Muscle of leg (tissue), 3 donors: ENCODE measurements at regions not wholly inside any gene's neighbourhood (a gene's known extent, or its start where the extent isn't known, plus 50 kb on each side); places are given as distances from the start of the nearest gene placed in this dataset.
A peak's percentile ranks its signal among the peaks of the same experiment; 100 is the strongest.
"Not testable (repeated sequence)": the region's sequence is repeated elsewhere in the genome, so short reads cannot be mapped to it uniquely, and the experiment has no call there.

Source experiments
- DNase-seq: peaks from one replicate; pipeline ENCODE4 v3.0.0; 2013
- H3K27ac ChIP-seq: one replicate; pipeline ENCODE4 v1.5.1; 2013; ENCODE audit warnings: mild to moderate bottlenecking, low read length, control low read depth
- H3K27me3 ChIP-seq: one replicate; pipeline ENCODE4 v1.6.1; 2013; ENCODE audit warnings: low read length; ENCODE audit not compliant: control insufficient read depth, insufficient read depth
- H3K36me3 ChIP-seq: one replicate; pipeline ENCODE4 v1.6.1; 2013; ENCODE audit warnings: low read length; ENCODE audit not compliant: control insufficient read depth, insufficient read depth
- H3K4me1 ChIP-seq: one replicate; pipeline ENCODE4 v1.6.1; 2013; ENCODE audit warnings: low read length; ENCODE audit not compliant: control insufficient read depth, insufficient read depth
- H3K4me3 ChIP-seq: one replicate; pipeline ENCODE4 v1.5.1; 2013; ENCODE audit warnings: low read length, control low read depth
- H3K9me3 ChIP-seq: replicated peaks from 2 replicates; pipeline ENCODE4 v1.6.1; 2013; ENCODE audit warnings: low read depth, low read length; ENCODE audit not compliant: control insufficient read depth
- WGBS: methylation state at CpG from one replicate; pipeline ENCODE4 v1.1.5; 2013; ENCODE audit warnings: missing lambda C conversion rate; ENCODE audit not compliant: insufficient coverage; 5-methylcytosine and 5-hydroxymethylcytosine counted together

DNA sequence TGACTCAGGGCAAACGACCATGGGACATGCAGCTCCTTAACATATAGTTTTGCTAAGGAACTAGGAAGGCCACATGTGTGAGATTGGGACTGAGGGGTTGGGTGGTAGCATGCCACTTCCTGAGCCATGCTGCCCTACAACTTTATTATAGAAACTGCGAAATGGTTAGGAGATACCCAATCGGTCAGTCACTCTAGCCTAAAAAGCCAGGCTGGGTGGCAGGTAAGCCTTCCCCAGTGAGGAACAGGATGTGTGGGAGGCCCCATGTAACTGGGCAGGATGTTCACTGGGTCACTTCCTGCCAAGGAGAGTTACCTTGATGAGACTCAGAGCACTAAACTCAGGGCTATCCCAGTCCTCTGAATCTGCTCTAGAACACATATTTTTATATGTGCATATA lies 123.5 kb downstream of the MAP3K7 start:
- Histone ChIP-seq H3K4me3 (no peak overlapping the region), H3K4me1 (no peaks in the 10 kb centered on the region), H3K27me3 (no peaks in the 10 kb centered on the region), H3K36me3 (no peaks in the 10 kb centered on the region), H3K27ac (no peak overlapping the region), H3K9me3 (no peaks in the 10 kb centered on the region)
- DNase-seq = no peak
- 86% methylated on average over 2 of the region's 3 CpGs for WGBS

DNA sequence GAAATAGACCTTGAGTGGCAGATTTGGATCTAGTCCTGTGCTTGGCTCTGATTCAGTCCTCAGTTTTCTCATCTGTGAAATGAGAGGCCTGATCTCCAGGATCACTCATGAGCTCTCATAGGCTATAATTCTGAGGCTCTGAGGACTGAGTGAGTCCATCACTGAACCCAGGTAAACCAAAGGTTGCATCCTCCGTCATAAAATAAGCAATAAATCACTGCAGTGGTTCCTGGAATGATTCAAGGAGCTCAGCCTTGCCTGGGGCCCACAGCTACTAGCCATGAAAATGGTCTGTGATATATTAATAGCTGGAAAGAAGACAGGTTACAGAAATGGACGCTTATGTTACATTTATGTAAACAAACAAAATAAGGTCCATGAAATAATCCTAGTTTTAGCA lies 124.8 kb downstream of the MAP3K7 start:
- Histone ChIP-seq H3K27me3 (no peaks in the 10 kb centered on the region), H3K36me3 (no peaks in the 10 kb centered on the region), H3K27ac (no peak overlapping the region), H3K9me3 (no peaks in the 10 kb centered on the region), H3K4me3 (no peak overlapping the region), H3K4me1 (no peaks in the 10 kb centered on the region)
- no peak for DNase-seq
- no CpG with 5 or more reads among the region's 2 CpGs for WGBS

DNA sequence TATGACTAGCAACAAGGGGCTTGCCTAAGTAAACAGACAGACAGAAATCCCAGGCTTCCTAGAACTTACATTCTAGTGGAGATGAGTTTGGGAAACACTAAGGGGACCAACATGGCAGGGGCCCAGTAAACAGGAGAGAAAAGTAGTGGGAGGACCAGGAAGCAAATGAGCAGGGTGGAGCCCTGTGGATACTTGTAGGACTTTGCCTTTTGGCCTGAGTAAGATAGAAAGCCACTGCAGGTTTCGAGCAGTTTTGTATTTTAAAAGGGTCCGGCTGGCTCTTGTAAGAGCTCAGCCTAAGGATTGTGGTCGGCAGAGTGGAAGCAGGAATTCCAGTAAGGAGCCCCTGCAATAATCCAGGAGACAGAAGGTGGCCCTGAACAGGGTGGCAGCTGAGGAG lies 125.5 kb downstream of the MAP3K7 start:
- no peak overlapping the region for H3K27ac ChIP-seq
- no peak for DNase-seq
- H3K4me3 ChIP-seq = no peak overlapping the region
- H3K27me3 ChIP-seq = no peaks in the 10 kb centered on the region
- H3K36me3 ChIP-seq = no peaks in the 10 kb centered on the region
- 86% methylated on average over 3 of the region's 3 CpGs for WGBS
- H3K4me1 ChIP-seq = no peaks in the 10 kb centered on the region
- no peaks in the 10 kb centered on the region for H3K9me3 ChIP-seq

DNA sequence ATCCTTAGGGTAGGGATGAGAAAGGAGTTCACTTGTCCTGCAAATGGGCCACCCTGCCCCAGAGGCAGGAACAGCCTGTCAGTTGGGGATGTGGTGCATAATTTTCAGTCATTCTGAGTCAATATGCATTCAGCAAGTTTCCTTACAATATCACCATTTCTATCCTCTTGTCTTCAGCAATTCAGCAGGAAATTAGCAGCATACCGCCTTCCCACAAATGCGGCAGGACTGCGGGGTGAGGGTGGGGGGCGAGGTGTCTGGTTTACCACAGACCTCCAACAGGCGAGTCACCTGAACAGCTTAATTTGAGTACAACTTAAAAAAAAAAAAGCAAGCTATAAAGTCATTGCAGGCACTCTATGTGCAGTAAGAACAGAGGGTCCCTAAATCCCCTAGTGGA lies 126.8 kb downstream of the MAP3K7 start:
- no peak for DNase-seq
- WGBS = 87% methylated on average over 3 of the region's 5 CpGs
- H3K36me3 ChIP-seq = no peaks in the 10 kb centered on the region

DNA sequence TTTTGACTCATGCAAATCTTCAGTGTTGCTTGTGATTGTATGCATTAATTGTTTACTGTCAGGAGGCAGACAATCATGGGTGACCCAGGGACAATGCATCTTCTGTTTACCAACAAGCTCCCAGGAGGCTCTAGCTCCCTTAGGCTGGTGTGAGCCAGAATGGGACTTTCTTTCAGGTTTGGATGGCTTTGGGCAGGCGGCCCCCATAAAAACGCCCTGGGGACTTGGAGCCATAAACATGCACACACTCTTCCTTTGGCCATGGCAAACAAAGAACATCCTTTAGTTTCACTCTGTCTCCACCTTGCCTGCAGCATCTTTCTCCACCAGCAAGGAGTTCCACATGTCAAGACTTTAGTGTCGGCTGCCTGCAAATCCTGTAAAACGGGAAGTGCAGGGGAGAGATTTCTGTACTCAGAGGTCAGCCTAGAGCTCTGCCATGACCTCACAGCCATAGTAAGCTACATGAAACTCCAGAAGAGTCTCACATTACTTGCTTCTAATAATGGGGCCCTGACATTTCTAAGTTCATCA lies 127.6 kb downstream of the MAP3K7 start:
- H3K9me3 ChIP-seq = no peaks in the 10 kb centered on the region
- H3K4me3 ChIP-seq = no peak overlapping the region
- H3K4me1 ChIP-seq = no peaks in the 10 kb centered on the region
- no peak overlapping the region for H3K27ac ChIP-seq
- H3K27me3 ChIP-seq = no peaks in the 10 kb centered on the region
- WGBS = 82% methylated on average over 2 of the region's 4 CpGs
- no peaks in the 10 kb centered on the region for H3K36me3 ChIP-seq
- DNase-seq = no peak

More for the DNA sequence above, 126.8 kb downstream of the MAP3K7 start:
- Histone ChIP-seq H3K4me3 (no peak overlapping the region), H3K27ac (no peak overlapping the region), H3K27me3 (no peaks in the 10 kb centered on the region), H3K4me1 (no peaks in the 10 kb centered on the region), H3K9me3 (no peaks in the 10 kb centered on the region)

DNA sequence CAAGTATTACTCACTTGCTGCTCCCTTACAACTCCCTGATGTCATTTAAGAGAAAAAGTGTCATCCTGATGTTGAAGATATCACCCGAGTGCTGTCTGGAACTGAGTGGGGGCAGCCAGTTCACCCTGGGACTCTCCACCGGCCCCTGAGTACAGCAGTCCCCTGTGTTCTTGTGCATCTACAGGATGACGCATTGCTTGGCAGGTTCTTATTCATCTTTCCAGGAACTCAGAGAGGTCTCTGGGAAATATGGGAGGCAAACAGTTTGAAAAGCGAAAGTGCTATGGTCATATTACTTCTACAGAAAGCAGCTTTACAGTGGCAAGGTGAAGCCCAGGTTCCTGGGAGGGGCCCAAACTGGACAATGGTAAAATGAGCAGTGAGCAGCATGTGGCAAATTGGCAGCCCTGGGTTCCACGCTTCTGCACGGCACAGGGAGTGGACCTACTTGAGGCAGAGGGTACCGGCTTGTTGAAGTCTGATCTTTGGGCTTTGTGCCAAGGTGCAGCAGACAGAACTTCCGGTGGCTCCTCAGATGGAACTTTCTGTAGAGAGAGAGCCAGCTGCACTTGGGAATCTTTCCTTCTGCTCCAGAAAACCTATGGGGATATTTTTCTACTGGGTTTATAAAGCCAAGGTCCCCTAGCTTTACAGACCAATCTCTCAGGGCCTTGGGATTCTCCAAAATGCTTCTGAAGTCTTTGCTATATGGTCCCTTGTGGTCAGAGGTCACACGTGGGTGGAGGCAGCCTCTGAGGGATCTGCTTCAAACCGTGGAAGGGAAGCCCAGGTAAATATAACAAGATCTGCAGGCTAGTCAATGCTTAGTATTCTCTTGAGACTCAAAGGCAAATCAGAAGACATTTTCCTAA lies 128.3 kb downstream of the MAP3K7 start:
- no peaks in the 10 kb centered on the region for H3K27me3 ChIP-seq
- H3K4me3 ChIP-seq = no peak overlapping the region
- WGBS = 65% methylated on average over 9 of the region's 10 CpGs
- no peaks in the 10 kb centered on the region for H3K4me1 ChIP-seq
- no peaks in the 10 kb centered on the region for H3K9me3 ChIP-seq
- DNase-seq = peak; percentile 23
- H3K36me3 ChIP-seq = no peaks in the 10 kb centered on the region
- no peak overlapping the region for H3K27ac ChIP-seq

DNA sequence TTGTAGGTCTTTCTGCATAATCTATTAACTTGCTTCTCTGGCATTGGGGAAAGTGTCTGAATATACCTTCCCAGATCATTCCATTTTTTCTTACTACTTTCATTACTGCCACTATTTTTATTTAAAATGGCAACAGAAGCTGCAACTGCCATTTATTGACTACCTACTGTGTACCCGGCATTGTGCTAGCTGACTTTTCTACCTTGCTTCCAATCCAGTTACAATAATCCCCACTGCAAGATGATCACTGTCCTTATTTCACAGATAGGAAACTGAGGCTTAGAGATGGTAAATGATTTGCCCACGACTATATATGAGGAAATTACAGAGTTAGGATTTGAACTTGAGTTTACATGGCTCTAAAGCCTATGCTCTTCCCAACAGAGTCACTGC lies 129.0 kb downstream of the MAP3K7 start:
- H3K4me1 ChIP-seq = no peaks in the 10 kb centered on the region
- H3K4me3 ChIP-seq = no peak overlapping the region
- no peaks in the 10 kb centered on the region for H3K27me3 ChIP-seq
- DNase-seq = no peak
- WGBS = no CpG with 5 or more reads among the region's 2 CpGs
- no peaks in the 10 kb centered on the region for H3K9me3 ChIP-seq
- no peaks in the 10 kb centered on the region for H3K36me3 ChIP-seq
- H3K27ac ChIP-seq = no peak overlapping the region

DNA sequence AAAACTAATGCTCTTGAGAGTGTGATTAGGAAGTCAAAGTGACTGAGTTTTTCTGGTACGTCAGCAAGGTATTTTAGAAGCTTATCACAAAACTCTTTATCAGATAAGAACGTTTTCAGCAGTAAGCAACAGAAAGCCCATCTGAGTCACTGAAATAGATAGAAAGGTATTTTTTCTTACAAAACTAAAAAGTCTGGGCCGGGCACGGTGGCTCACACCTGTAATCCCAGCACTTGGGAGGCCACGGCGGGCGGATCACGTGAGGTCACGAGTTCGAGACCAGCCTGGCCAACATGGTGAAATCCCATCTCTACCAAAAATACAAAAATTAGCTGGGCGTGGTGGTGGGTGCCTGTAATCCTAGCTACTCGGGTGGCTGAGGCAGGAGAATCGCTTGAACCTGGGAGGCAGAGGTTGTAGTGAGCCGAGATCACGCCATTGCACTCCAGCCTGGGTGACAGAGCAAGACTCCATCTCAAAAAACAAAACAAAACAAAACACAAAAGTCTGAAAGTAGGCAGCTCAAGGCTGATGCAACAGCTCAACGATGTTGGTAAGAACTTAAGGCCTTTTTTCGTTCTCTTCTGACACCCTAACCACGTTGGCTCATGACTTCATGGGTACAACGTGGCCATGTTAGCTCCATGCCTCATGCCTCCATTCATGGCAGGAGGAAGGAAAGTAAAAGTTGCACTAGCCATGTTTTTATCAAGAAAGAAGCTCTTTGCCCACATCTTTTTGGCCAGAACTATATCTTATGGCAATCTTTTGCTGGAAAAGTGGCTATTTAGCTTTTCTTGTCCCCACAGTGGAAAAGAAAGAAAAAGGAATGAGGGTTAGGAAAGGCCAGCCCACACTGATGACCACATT lies 129.6 kb downstream of the MAP3K7 start:
- not testable (repeated sequence) for DNase-seq, H3K27me3 ChIP-seq, H3K9me3 ChIP-seq, H3K27ac ChIP-seq, H3K4me3 ChIP-seq, H3K36me3 ChIP-seq, H3K4me1 ChIP-seq
- 95% methylated on average over 13 of the region's 19 CpGs for WGBS

DNA sequence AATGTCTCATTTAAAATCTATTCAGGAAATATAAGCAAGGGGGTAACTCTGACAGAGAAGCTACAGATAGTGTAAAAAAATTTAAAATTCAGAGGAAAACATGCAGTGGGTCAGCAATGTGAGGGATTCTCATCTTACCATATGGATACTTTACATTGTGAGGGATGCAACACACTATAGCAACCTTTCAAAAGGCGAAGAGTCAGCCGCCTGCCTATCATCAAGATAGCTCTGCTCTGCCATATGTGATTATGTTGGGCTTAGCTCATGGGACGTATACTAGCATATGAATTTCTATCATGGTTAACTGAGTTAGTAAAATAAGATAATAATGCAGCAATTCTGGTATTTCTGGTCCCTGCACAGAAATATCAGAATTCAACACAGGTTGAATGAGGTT lies 130.9 kb downstream of the MAP3K7 start:
- no peak for DNase-seq
- H3K4me1 ChIP-seq = no peaks in the 10 kb centered on the region
- H3K9me3 ChIP-seq = no peaks in the 10 kb centered on the region
- no CpG with 5 or more reads among the region's 3 CpGs for WGBS
- no peaks in the 10 kb centered on the region for H3K27me3 ChIP-seq
- H3K36me3 ChIP-seq = no peaks in the 10 kb centered on the region
- no peak overlapping the region for H3K4me3 ChIP-seq
- no peak overlapping the region for H3K27ac ChIP-seq

DNA sequence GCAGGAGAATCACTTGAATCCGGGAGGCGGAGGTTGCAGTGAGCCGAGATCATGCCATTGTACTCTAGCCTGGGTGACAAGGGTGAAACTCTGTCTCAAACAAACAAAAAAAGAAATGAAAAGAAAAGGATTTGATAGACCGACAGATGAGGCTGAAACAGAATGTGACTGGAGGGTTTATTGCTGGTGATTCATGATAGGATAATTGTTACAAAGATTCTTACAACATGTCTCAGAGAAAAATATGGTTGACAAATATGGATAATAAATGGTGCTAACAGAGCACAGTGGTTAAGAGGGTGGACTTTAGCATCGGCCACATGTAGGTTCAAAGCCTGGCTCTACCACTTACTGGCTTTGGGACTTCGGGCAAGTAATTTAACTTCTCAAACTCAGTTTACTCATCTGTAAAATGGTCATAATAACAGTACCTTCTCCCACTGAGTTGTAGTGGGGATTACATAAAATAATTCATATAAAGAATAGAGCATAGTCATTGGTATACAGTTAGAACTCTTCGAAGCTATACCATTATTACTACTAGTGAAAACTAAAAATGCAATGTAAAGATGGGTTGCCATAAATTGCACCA lies 131.9 kb downstream of the MAP3K7 start:
- H3K36me3 ChIP-seq = no peaks in the 10 kb centered on the region
- no peak for DNase-seq
- H3K4me3 ChIP-seq = no peak overlapping the region
- H3K9me3 ChIP-seq = no peaks in the 10 kb centered on the region
- no peak overlapping the region for H3K27ac ChIP-seq
- no peaks in the 10 kb centered on the region for H3K27me3 ChIP-seq
- no CpG with 5 or more reads among the region's 7 CpGs for WGBS
- H3K4me1 ChIP-seq = no peaks in the 10 kb centered on the region
